Esophagus squamous epithelium (tissue), 5 donors: ENCODE measurements at regions not wholly inside any gene's neighbourhood (a gene's known extent, or its start where the extent isn't known, plus 50 kb on each side); places are given as distances from the start of the nearest gene placed in this dataset.

Experiments
- DNase-seq: peaks from one replicate; lab custom pipeline; 2025; lab: John Stamatoyannopoulos, UW
- H3K27ac ChIP-seq, 4 donors: fragments of 200-600 bp; sonication (generic); one replicate each; pipeline ENCODE4 v1.5.1; 2016 to 2019; ENCODE audit warnings: mild to moderate bottlenecking in 1 of 4
- H3K27me3 ChIP-seq, 4 donors: fragments of 200-600 bp; sonication (generic); 1 replicate in 3 of 4; 2 replicates in 1 of 4; pipeline versions ENCODE4 v1.5.1 to v1.6.0; 2017 to 2021; ENCODE audit warnings: antibody characterized with exemption in 1 of 4
- H3K36me3 ChIP-seq, 3 donors: fragments of 200-600 bp; sonication (generic); one replicate each; pipeline ENCODE4 v1.5.1; 2016 to 2019
- H3K4me1 ChIP-seq, 3 donors: fragments of 200-600 bp; sonication (generic); one replicate each; pipeline ENCODE4 v1.5.1; 2017 to 2019
- H3K4me3 ChIP-seq, 4 donors: fragments of 200-600 bp; sonication (generic); 1 replicate in 3 of 4; 2 replicates in 1 of 4; pipeline ENCODE4 v1.5.1; 2016 to 2019; ENCODE audit warnings: mild to moderate bottlenecking in 2 of 4, moderate library complexity in 1 of 4
- H3K9me3 ChIP-seq, 3 donors: fragments of 200-600 bp; sonication (generic); one replicate each; pipeline ENCODE4 v1.5.1; 2016 to 2019
- CTCF ChIP-seq, 6 experiments: fragments of 450-650 bp in 4 of 6; fragments of 200-600 bp in 2 of 6; sonication (generic) in 2 of 6; IDR thresholded peaks; one replicate each; pipeline ENCODE4 v1.5.1; 2016 to 2019; ENCODE audit warnings: antibody characterized with exemption in 6 of 6, mild to moderate bottlenecking in 4 of 6, moderate library complexity in 4 of 6
- POLR2A ChIP-seq, 4 donors: fragments of 450-650 bp; IDR thresholded peaks; one replicate each; pipeline ENCODE4 v1.6.1; 2017; ENCODE audit warnings: antibody characterized with exemption in 4 of 4, mild to moderate bottlenecking in 4 of 4, moderate library complexity in 3 of 4
- WGBS, 2 donors: methylation state at CpG; one replicate each; pipeline ENCODE4 v1.1.5; 2018; 5-methylcytosine and 5-hydroxymethylcytosine counted together
- intact Hi-C: fragments of 100-400 bp; cut with DNase I; formaldehyde crosslinking; loops from one replicate; pipeline ENCODE4 v1.15.0; 2022
- donor health status: DM: yes; HTN: yes; CAD: no.

GRCh38 chr11:70743329-70743728 is 345.0 kb downstream of the CTTN start:
- no peaks in the 10 kb centered on the region for H3K9me3 ChIP-seq
- peaks cover 0 to 35% (median 0%) of the 10 kb centered on the region in 4 donors for H3K27me3 ChIP-seq
- no peaks in the 10 kb centered on the region for H3K36me3 ChIP-seq
- TF ChIP-seq POLR2A (IDR thresholded peaks at IDR 0.05) (no peak), CTCF (IDR thresholded peaks at IDR 0.05) (no peak)
- intact Hi-C loops = no loop called here
- 80 to 84% methylated on average over 6 to 9 of the region's 9 CpGs for WGBS, 2 donors
- no peak overlapping the region for H3K27ac ChIP-seq
- no peaks in the 10 kb centered on the region for H3K4me1 ChIP-seq
- no peak for DNase-seq
- no peak overlapping the region for H3K4me3 ChIP-seq

- Histone ChIP-seq H3K4me1 (no peaks in the 10 kb centered on the region), H3K36me3 (no peaks in the 10 kb centered on the region), H3K9me3 (no peaks in the 10 kb centered on the region), H3K4me3 (no peak overlapping the region), H3K27ac (no peak overlapping the region), H3K27me3 (peaks cover 0 to 35% (median 0%) of the 10 kb centered on the region in 4 donors)
- no peak for DNase-seq
- intact Hi-C loops = no loop called here
- TF ChIP-seq POLR2A (IDR thresholded peaks at IDR 0.05) (no peak), CTCF (IDR thresholded peaks at IDR 0.05) (no peak)
- WGBS, 2 donors = 67% methylated on average over 1 to 3 of the region's 9 CpGs
These were observed 345.6 kb downstream of the CTTN start for GRCh38 chr11:70743941-70744351.

- Histone ChIP-seq H3K4me3 (no peak overlapping the region), H3K4me1 (no peaks in the 10 kb centered on the region), H3K36me3 (no peaks in the 10 kb centered on the region), H3K27me3 (peaks cover 0 to 35% (median 0%) of the 10 kb centered on the region in 4 donors), H3K27ac (no peak overlapping the region), H3K9me3 (no peaks in the 10 kb centered on the region)
- DNase-seq = no peak
- WGBS, 2 donors = 56 to 86% methylated on average over 3 to 5 of the region's 17 CpGs
- TF ChIP-seq POLR2A (IDR thresholded peaks at IDR 0.05) (no peak), CTCF (IDR thresholded peaks at IDR 0.05) (no peak)
- intact Hi-C loops = no loop called here
These were observed 346.3 kb downstream of the CTTN start for GRCh38 chr11:70744396-70745185.

- Histone ChIP-seq H3K4me1 (no peaks in the 10 kb centered on the region), H3K27ac (no peak overlapping the region), H3K9me3 (peaks cover 0 to 5% (median 4%) of the 10 kb centered on the region in 3 donors), H3K36me3 (no peaks in the 10 kb centered on the region), H3K4me3 (no peak overlapping the region), H3K27me3 (peaks cover 0 to 35% (median 0%) of the 10 kb centered on the region in 4 donors)
- TF ChIP-seq CTCF (IDR thresholded peaks at IDR 0.05) = no peak
- TF ChIP-seq POLR2A (IDR thresholded peaks at IDR 0.05) = no peak
- intact Hi-C loops = no loop called here
- WGBS, 2 donors = 67 to 92% methylated on average over 4 to 8 of the region's 11 CpGs
- DNase-seq = no peak
These were observed 347.1 kb downstream of the CTTN start for GRCh38 chr11:70745451-70745850.

GRCh38 chr11:70745941-70746340 is 347.6 kb downstream of the CTTN start:
- H3K9me3 ChIP-seq = peaks cover 0 to 10% (median 9%) of the 10 kb centered on the region in 3 donors
- H3K4me3 ChIP-seq = no peak overlapping the region
- H3K4me1 ChIP-seq = no peaks in the 10 kb centered on the region
- TF ChIP-seq POLR2A (IDR thresholded peaks at IDR 0.05) (no peak), CTCF (IDR thresholded peaks at IDR 0.05) (no peak)
- no peak overlapping the region for H3K27ac ChIP-seq
- DNase-seq = no peak
- 86 to 100% methylated on average over 2 to 4 of the region's 8 CpGs for WGBS, 2 donors
- intact Hi-C loops = no loop called here
- H3K27me3 ChIP-seq = peaks cover 0 to 35% (median 0%) of the 10 kb centered on the region in 4 donors
- no peaks in the 10 kb centered on the region for H3K36me3 ChIP-seq
